Osteoblast (primary cell): ENCODE measurements at regions not wholly inside any gene's neighbourhood (a gene's known extent, or its start where the extent isn't known, plus 50 kb on each side); places are given as distances from the start of the nearest gene placed in this dataset.

Source experiments
- DNase-seq: peaks from one replicate; pipeline ENCODE4 v3.0.0; 2011; ENCODE audit warnings: low spot score, mixed read lengths; ENCODE audit not compliant: insufficient read length; ENCODE audit errors: missing footprints
- H2AFZ ChIP-seq: 2 replicates; pipeline ENCODE4 v1.6.0; 2011; ENCODE audit warnings: mild to moderate bottlenecking, low read length
- H3K27ac ChIP-seq: 2 replicates; pipeline ENCODE4 v1.5.1; 2011; ENCODE audit warnings: mild to moderate bottlenecking, low read depth, low read length, moderate library complexity
- H3K27me3 ChIP-seq: 2 replicates; pipeline ENCODE4 v1.6.0; 2012; ENCODE audit warnings: mild to moderate bottlenecking, control low read depth, inconsistent platforms, low read length, moderate library complexity; ENCODE audit not compliant: insufficient read depth
- H3K36me3 ChIP-seq: 2 replicates; pipeline ENCODE4 v1.5.1; 2011; ENCODE audit warnings: mild to moderate bottlenecking, low read length, control low read depth, moderate library complexity; ENCODE audit not compliant: insufficient read depth
- H3K4me1 ChIP-seq: 2 replicates; pipeline ENCODE4 v1.5.1; 2011; ENCODE audit warnings: mild to moderate bottlenecking, low read length, control low read depth, moderate library complexity; ENCODE audit not compliant: insufficient read depth
- H3K4me2 ChIP-seq: 2 replicates; pipeline ENCODE4 v1.6.0; 2011; ENCODE audit warnings: mild to moderate bottlenecking, low read length; ENCODE audit not compliant: insufficient read depth
- H3K4me3 ChIP-seq: fragments of 200-600 bp; sonication (generic); 3 replicates; pipeline ENCODE4 v1.5.1; 2012; ENCODE audit warnings: mild to moderate bottlenecking, low read length, inconsistent platforms; ENCODE audit not compliant: insufficient read depth
- H3K79me2 ChIP-seq: 2 replicates; pipeline ENCODE4 v1.6.0; 2012; ENCODE audit warnings: mild to moderate bottlenecking, low read length, control low read depth, inconsistent platforms; ENCODE audit not compliant: insufficient read depth
- H3K9me3 ChIP-seq: 2 replicates; pipeline ENCODE4 v1.5.1; 2011; ENCODE audit warnings: low read depth, low read length, control low read depth
- H4K20me1 ChIP-seq: 2 replicates; pipeline ENCODE4 v1.6.0; 2012; ENCODE audit warnings: mild to moderate bottlenecking, low read length, control low read depth; ENCODE audit not compliant: insufficient read depth
- TF ChIP-seq, protein P1 (sequence below): IDR thresholded peaks from 2 replicates; pipeline ENCODE4 v1.5.1; 2011; ENCODE audit warnings: mild to moderate bottlenecking, low read depth, low read length, moderate library complexity; ENCODE audit errors: extremely low read depth

- TF ChIP-seq, protein P1, sequence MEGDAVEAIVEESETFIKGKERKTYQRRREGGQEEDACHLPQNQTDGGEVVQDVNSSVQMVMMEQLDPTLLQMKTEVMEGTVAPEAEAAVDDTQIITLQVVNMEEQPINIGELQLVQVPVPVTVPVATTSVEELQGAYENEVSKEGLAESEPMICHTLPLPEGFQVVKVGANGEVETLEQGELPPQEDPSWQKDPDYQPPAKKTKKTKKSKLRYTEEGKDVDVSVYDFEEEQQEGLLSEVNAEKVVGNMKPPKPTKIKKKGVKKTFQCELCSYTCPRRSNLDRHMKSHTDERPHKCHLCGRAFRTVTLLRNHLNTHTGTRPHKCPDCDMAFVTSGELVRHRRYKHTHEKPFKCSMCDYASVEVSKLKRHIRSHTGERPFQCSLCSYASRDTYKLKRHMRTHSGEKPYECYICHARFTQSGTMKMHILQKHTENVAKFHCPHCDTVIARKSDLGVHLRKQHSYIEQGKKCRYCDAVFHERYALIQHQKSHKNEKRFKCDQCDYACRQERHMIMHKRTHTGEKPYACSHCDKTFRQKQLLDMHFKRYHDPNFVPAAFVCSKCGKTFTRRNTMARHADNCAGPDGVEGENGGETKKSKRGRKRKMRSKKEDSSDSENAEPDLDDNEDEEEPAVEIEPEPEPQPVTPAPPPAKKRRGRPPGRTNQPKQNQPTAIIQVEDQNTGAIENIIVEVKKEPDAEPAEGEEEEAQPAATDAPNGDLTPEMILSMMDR: no peak
- H3K4me1 ChIP-seq: no peaks in the 10 kb centered on the region
- no peaks in the 10 kb centered on the region for H4K20me1 ChIP-seq
- H2AFZ ChIP-seq: no peak overlapping the region
- H3K27me3 ChIP-seq: no peaks in the 10 kb centered on the region
- no peak overlapping the region for H3K4me3 ChIP-seq
- no peak overlapping the region for H3K27ac ChIP-seq
- no peak overlapping the region for H3K4me2 ChIP-seq
- DNase-seq: no peak
- peaks cover 3% of the 10 kb centered on the region for H3K9me3 ChIP-seq
- H3K79me2 ChIP-seq: no peaks in the 10 kb centered on the region
- no peaks in the 10 kb centered on the region for H3K36me3 ChIP-seq
Measured at GRCh38 chr10:111716032-111716431, 467.5 kb downstream of the GPAM start.

DNA sequence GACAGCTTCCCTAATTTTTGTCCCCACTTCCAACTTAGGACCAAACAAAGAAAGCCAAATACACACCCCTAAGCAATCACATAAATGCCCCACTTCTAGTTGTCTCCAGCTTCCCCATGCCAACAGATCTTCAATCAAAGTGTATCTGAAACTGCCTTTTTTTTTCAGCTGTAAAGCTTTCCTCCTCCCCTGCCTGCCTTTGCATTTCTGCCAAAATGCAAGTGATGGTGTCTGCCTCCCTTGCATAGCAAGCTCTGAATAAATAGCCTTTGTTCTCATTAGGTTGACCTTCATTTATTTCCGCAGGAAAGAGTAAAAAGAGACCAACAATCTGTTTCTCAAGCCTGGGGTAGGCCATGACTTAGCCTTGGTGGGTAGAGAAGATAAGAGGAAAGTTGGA lies 459.4 kb downstream of the GPAM start:
- Histone ChIP-seq H3K27ac (no peak overlapping the region), H3K4me3 (no peak overlapping the region), H3K4me2 (no peak overlapping the region), H3K36me3 (no peaks in the 10 kb centered on the region), H2AFZ (no peak overlapping the region), H3K79me2 (no peaks in the 10 kb centered on the region), H3K9me3 (no peaks in the 10 kb centered on the region), H4K20me1 (no peaks in the 10 kb centered on the region), H3K27me3 (no peaks in the 10 kb centered on the region), H3K4me1 (no peaks in the 10 kb centered on the region)
- DNase-seq: no peak
- TF ChIP-seq, protein P1: no peak

DNA sequence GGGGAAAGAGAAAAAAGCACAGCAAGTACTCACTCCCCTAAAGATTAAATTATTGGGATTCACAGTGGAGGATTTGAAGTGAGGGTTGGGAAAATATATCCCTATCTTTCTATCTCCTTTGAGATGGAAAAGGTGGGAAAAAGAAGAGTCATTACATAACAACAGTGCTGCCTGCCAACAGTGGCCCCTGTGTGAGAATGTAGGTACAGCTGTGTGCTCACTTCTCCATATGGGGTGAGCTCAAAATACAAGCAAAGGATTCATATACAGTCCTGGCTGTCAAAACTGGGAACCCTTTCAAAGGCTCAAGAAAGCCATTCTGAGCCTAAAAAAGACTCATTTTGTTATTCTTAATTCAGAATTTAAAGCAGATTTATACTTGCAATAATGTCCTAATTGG lies 458.5 kb downstream of the GPAM start:
- DNase-seq: no peak
- Histone ChIP-seq H3K27ac (no peak overlapping the region), H3K27me3 (no peaks in the 10 kb centered on the region)

DNA sequence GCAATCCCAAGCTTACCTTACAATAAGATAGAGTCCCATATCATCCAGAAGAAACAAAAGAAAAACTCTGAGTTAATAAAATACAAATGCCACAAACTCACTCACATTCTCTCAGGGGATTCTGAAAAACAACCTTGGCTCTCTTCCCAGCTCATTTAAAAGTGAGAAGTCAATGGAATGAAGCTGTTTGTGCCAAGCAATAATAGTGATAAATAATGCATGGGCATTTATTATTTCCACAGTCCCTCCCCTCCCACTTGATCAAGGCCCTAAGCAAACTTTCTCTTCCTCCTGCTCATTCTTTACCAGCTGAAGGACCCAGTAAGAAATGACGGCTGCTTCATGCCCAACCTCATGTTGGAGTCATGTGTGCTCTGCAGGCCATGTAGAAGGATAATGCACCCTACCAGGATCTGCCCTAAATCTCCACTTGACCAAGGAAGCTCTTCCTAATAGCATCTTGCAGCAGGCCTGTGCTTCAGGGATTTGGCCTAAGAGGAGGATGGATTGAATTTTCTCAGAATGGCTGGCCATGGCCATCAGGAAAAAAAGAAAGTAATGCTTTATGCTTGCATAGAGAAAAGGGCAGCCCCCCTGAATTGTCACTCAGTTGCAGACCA lies 451.3 kb downstream of the GPAM start:
- Histone ChIP-seq H3K4me2 (no peak overlapping the region), H3K27me3 (no peaks in the 10 kb centered on the region), H3K4me3 (no peak overlapping the region), H3K27ac (no peak overlapping the region), H2AFZ (no peak overlapping the region), H4K20me1 (no peaks in the 10 kb centered on the region), H3K9me3 (no peaks in the 10 kb centered on the region), H3K36me3 (no peaks in the 10 kb centered on the region), H3K4me1 (no peaks in the 10 kb centered on the region), H3K79me2 (no peaks in the 10 kb centered on the region)
- no peak for DNase-seq
- TF ChIP-seq, protein P1: no peak

More for the DNA sequence above, 458.5 kb downstream of the GPAM start:
- no peaks in the 10 kb centered on the region for H3K4me1 ChIP-seq
- H2AFZ ChIP-seq: no peak overlapping the region
- TF ChIP-seq, protein P1: no peak
- no peak overlapping the region for H3K4me2 ChIP-seq
- no peaks in the 10 kb centered on the region for H3K79me2 ChIP-seq
- H3K4me3 ChIP-seq: no peak overlapping the region
- H4K20me1 ChIP-seq: no peaks in the 10 kb centered on the region
- no peaks in the 10 kb centered on the region for H3K36me3 ChIP-seq
- no peaks in the 10 kb centered on the region for H3K9me3 ChIP-seq
